Activated CD4-positive, alpha-beta T cell treated with anti-CD3 and anti-CD28 coated beads, Interleukin-2, amount 50 U/mL, for 16 hours (primary cell): ENCODE measurements at regions not wholly inside any gene's neighbourhood (a gene's known extent, or its start where the extent isn't known, plus 50 kb on each side); places are given as distances from the start of the nearest gene placed in this dataset.

ENCODE experiments used
- DNase-seq: peaks from one replicate; pipeline ENCODE4 v3.0.0-alpha.2; 2020

DNA sequence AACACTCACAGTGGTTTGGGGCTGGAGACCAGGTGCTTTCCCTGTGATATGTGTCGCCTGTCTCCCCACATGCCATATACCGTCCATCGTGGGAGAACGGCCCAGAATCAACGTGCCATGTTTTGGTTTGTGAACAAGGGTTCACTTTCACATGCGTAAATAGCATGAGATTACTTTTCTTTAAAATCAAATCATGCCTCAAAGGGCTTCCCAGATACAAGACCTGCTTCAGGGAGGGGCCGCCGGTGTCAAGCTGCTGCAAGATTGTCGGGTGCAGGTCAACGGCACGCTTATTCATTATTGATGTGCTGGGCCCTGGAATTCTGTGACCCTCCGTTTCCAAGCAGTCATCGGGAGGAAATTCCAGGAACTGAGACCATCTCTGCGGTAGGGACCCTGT lies 145.2 kb upstream of the RTL1 start:
- DNase-seq, result no peak

DNA sequence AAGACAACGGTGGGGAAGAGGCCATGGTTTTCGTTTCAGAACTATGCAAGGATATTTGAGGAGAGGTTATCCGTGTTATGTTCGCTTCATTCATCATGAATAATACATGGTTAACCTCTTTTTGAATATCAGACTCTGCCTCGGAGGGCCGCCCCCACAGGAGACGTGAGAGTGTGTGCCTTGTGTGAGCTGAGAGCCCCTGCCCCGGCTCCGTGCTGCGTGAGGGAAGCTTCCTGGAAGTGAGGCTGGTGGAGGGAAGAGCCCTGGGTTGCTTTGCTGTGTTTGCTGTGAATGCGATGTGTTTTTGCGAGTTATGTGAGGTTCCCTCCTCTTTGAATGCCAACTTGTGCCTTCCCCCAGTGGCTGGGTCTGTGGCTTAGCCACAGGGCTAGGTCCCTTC lies 146.0 kb upstream of the RTL1 start:
- DNase-seq, result no peak

DNA sequence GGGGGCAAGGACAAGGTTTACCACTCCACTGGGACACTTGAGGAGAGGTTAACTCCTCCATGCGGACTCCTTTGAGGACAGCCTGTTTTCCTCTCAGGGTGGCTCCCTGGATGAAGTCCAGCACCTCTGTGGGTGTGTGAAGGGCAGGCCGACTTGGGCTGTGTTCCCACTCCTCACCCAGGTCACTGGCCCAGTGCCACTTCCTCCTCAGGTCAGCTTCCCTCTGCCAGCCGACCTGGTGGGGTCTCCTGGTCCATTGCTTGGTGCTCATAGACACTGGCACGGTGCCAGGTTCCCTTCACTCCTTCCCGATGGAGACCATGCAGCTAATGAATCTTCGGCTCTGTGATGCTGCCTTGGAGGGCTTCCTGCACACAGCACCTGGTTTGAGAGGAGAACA lies 146.4 kb upstream of the RTL1 start:
- no peak for DNase-seq

DNA sequence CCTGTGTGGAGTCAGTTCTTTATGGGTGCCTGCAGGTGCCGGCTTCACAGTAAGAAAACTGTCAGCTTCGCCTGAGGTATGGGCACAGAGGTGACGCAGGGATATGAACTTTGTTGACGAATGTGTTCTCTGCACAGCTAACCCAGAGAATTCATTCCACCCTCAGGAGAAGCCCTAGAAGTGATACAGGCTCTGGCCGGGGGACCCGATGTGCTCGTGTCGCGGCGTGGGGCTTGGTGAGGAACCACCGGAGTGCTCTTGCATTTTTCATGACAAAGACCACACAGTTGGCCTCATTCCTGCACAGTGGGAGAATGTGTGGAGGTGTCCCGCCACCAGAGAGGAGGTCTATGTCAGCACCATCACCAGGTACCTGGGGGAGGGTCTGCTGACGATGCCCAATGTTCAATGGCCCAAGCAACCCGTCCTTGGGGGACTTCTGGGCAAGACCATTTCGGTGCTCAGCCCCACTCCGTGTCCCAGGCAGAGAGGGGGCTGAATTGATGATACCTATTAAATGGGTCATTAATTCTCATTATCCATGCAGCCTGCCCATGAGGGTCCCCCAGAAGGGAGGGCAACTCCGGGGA lies 147.5 kb upstream of the RTL1 start:
- DNase-seq, result no peak

DNA sequence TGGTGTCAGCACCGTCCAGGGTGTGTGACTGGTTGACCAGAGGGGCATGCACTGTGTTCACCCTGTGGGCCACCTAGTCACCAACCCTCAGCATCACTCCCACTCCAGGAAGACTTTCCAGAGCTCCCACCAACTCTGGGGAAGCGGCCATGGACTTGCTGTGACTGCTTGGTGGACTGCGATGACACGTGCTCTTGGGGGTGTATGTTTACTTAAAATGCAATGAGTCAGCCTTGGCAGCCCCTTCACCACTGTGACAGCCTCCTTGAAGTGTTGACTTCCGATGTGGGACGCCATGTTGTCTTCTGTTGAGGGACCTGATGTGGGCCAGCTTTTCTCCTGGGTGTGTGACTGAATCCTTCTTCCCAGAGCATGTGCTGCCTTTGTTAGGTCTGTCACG lies 151.1 kb upstream of the RTL1 start:
- no peak for DNase-seq

DNA sequence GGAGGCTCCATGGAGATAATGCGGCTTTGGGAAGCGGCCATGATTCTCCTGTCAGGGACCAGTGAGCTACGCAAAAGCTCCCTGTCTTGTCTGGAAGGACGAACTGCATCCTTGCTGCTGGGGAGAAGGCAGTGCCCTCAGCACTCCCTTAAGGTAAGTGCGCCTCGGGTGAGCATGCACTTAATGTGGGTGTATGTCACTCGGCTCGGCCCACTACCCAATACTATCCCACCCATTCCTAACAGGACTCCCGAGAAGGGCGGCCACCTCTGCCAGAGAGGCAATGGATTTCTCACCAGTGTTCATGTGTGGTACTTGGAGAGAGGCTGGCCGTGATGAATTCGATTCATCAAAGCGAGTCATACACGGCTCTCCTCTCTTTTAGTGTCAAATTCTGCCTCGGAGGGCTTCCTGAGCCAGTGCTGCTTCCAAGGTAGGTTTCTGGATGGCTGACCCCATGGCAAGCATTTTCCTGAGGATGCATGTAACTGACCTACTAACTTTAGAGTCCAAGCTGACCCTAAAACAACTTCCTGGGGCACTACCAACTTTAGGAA lies 151.7 kb upstream of the RTL1 start:
- DNase-seq, result no peak

DNA sequence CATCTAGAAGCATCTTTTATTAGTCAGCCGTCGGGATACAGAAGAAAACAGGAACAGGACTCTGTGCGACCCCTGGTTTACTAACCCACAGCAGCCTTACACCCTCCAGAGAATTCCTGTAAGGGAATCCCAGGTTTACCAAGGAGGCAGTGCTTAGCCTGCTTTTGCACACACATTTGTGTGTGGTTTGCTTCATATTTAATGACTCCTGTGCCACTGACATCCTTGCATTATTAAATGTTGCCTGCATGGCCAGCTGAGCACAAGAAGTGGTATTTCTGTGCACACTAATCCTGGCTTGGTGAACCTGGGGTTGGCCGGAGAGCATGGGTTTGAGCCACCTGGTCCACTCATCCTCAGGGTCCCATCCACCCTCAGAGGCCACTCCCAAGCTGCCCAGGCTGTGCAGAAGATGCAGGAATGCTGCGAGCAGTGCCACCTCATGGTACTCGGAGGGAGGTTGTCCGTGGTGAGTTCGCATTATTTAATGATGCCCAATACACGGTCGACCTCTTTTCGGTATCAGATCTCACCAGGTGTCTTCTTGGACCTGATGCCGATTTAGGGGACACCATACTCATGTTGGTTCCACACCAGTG lies 152.4 kb upstream of the RTL1 start:
- no peak for DNase-seq

DNA sequence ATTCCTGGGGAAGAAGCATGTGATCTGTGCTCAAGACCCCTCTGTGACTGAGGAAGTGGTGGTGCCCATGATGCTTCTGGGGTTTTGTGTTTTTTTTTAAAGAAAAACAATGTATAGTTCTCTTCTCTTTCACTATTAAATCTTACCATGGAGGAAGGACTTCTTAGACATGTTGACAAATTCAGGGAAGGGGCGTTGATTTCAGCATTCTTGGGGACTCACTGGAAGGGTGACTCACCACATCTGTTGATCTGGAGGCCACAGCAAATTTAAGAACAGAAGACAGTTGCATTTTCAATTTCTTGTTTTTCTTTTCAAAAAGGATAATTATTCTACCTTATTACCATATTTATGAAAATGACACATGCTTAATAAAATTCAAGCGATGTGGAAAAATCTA lies 152.9 kb upstream of the RTL1 start:
- no peak for DNase-seq

GRCh38 chr14:101057394-101057793 lies 153.9 kb upstream of the RTL1 start:
- DNase-seq, result no peak

GRCh38 chr14:101058571-101058970 lies 155.0 kb upstream of the RTL1 start:
- DNase-seq, result no peak

- no peak for DNase-seq
Measured at GRCh38 chr14:101060171-101060601, 156.7 kb upstream of the RTL1 start.

GRCh38 chr14:101061411-101062064 lies 158.0 kb upstream of the RTL1 start:
- no peak for DNase-seq

GRCh38 chr14:101062065-101062450 lies 158.5 kb upstream of the RTL1 start:
- DNase-seq, result no peak

DNA sequence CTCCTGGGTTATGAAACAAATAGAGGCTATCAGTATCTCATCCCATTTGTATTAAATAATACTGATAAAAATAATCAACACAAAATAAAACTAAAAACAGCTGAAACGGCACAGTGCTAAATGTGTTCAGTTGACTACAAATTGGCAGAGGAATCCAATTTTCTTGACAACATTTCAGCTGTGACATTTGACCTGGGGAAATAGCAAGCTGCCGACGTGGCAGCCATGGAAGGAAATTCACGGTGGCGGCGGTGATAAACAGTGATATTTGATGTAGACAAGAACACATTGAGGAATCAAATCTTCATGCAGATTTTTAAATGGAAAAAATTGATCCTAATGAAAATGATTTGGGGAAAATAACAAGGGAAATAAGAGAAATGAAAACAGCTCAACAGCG lies 159.1 kb upstream of the RTL1 start:
- DNase-seq, result no peak

- no peak for DNase-seq
Measured at GRCh38 chr14:101063121-101063520, 159.6 kb upstream of the RTL1 start.

DNA sequence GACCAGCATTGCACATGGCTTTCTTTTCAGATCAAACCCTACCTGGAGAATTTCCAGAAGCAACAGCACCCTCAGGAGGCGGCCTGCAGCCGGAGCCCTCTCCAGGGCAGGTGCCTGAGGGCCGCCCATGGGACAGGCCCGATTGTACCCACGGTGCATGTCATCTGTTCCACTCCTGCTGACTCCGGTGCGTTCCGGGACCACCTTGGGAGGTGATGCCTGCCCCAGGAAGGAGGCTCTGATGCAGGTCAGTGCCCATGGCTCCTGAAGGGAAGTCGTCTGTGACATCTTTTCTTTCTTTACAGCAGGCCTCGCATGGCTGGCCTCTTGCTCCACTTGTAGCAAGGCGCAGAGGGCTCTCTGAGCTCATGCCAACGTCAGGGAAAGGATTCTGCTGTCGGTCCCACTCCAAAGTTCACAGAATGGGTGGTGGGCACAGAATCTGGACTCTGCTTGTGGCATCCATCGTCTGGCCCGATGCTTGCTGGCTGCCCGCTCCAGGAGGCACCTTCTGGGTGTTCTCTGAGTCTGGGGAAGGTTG lies 160.7 kb upstream of the RTL1 start:
- DNase-seq, result no peak

GRCh38 chr14:101064718-101065117 lies 161.2 kb upstream of the RTL1 start:
- no peak for DNase-seq

DNA sequence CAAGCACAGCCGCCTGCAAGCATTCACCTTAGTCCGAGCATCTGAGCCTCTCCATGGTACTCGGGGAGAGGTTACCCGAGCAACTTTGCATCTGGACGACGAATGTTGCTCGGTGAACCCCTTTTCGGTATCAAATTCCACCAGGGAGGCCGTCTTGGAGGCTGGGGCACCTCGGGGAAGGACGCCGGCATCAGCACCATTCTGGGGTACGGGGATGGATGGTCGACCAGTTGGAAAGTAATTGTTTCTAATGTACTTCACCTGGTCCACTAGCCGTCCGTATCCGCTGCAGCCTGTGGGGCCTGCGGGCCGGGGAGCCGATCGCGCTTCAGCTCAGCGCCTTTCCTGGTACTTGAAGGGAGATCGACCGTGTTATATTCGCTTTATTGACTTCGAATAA lies 161.7 kb upstream of the RTL1 start:
- DNase-seq, result no peak

- no peak for DNase-seq
Measured at GRCh38 chr14:101065696-101066694, 162.5 kb upstream of the RTL1 start.

DNA sequence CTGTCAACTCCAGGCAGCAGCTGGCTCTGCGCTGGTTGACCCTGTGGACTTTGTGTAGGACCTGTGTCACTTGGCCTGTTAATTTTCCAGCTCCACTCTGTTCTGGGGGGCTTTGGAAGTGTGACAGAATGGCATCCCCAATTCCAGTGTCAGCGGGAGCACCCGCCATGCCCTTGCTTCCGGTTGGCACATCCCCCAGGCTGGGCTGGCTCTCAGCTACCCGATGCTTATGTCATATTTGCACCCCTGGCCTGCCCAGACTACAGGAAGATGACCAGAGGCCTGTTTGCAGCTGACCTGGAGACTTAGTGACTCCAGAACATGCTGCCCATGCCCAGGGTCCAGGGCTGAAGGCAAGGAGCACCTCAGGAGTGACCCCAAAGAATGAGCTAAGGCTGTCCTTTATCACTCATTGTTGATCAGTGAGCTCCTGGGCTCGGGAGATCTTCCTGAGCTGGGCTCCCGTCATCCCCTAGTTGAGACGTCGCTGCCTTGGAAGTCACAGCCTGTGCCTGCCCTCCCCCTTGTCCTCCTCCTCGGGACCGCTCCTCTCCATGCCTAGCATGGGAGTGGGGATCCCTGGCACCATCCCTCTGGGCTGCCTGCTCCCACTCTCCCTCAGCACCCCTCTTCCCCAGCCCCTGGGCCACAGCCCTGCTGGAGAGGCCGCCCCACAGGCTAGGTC lies 163.4 kb upstream of the RTL1 start:
- no peak for DNase-seq

GRCh38 chr14:101068313-101069227 lies 165.0 kb upstream of the RTL1 start:
- no peak for DNase-seq
